Vagina (tissue), 2 donors: ENCODE measurements at regions not wholly inside any gene's neighbourhood (a gene's known extent, or its start where the extent isn't known, plus 50 kb on each side); places are given as distances from the start of the nearest gene placed in this dataset.
"Not testable (repeated sequence)": the region's sequence is repeated elsewhere in the genome, so short reads cannot be mapped to it uniquely, and the experiment has no call there.

Experiments used
- DNase-seq, 2 donors: peaks; one replicate each; pipeline ENCODE4 v3.0.0-alpha.2; 2017; ENCODE audit errors: extremely low spot score in 2 of 2
- H3K27ac ChIP-seq: fragments of 200-600 bp; sonication (generic); one replicate; pipeline ENCODE4 v1.5.1; 2019
- H3K27me3 ChIP-seq: fragments of 200-600 bp; sonication (generic); one replicate; pipeline ENCODE4 v1.5.1; 2019
- H3K36me3 ChIP-seq, 2 donors: fragments of 200-600 bp; sonication (generic); one replicate each; pipeline ENCODE4 v1.5.1; 2017 to 2019
- H3K4me1 ChIP-seq: fragments of 200-600 bp; sonication (generic); one replicate; pipeline ENCODE4 v1.5.1; 2019
- H3K4me3 ChIP-seq, 2 donors: fragments of 200-600 bp; sonication (generic); 1 replicate in 1 of 2; 2 replicates in 1 of 2; pipeline ENCODE4 v1.5.1; 2016 to 2019
- H3K9me3 ChIP-seq: fragments of 200-600 bp; sonication (generic); one replicate; pipeline ENCODE4 v1.5.1; 2019
- CTCF ChIP-seq, 3 experiments: fragments of 450-650 bp in 2 of 3; fragments of 200-600 bp in 1 of 3; sonication (generic) in 1 of 3; IDR thresholded peaks; one replicate each; pipeline ENCODE4 v1.5.1; 2017 to 2019; ENCODE audit warnings: antibody characterized with exemption in 3 of 3, mild to moderate bottlenecking in 2 of 3, moderate library complexity in 2 of 3
- POLR2A ChIP-seq, 2 donors: fragments of 450-650 bp; IDR thresholded peaks; one replicate each; pipeline ENCODE4 v1.6.1; 2017; ENCODE audit warnings: antibody characterized with exemption in 2 of 2, mild to moderate bottlenecking in 2 of 2, moderate library complexity in 2 of 2
- POLR2AphosphoS5 ChIP-seq, 2 donors: sonication (generic); formaldehyde crosslinking; IDR thresholded peaks; one replicate each; pipeline ENCODE4 v1.9.0; 2017; ENCODE audit warnings: antibody characterized with exemption in 2 of 2, mild to moderate bottlenecking in 2 of 2, low read depth in 1 of 2; ENCODE audit not compliant: insufficient read depth in 1 of 2
- intact Hi-C: fragments of 100-400 bp; cut with DNase I; formaldehyde crosslinking; loops from one replicate; pipeline ENCODE4 v1.15.1; 2023

DNA sequence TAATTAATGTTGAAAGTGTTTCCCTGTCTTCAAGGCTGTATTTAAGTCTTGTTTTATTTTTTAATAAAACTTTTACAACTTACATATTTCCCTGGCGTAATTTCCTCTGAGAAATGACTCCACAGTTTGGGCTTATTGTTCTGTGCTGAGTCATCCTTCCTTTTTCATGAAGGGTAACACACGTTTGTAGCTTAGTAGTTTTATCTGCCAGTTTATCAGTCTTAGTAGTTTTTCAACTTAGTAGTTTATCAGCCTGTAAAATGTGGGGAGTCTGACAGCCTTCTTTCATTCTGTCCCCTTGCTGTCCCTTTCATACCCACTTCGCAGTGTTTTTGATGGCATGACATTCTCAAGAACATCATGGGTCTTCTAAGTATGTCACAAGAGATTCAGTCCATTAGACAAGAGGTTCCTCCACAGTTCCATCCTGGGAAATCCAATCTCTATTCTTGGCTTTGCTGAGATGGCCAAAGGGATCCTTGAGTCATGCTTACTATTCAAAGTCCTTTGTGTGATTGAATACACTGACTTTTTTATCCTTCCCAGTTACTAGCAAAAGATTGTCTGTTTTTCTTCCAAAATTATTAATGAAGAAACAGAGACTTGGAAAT, 60.0 kb upstream of the SGPP2 start:
- intact Hi-C loops, result no loop called here
- no peaks in the 10 kb centered on the region for H3K4me1 ChIP-seq
- H3K27ac ChIP-seq, result no peak overlapping the region

GRCh38 chr2:222368280-222368679, 56.1 kb upstream of the SGPP2 start:
- H3K9me3 ChIP-seq, H3K4me3 ChIP-seq, H3K27me3 ChIP-seq, H3K4me1 ChIP-seq, H3K36me3 ChIP-seq, DNase-seq, H3K27ac ChIP-seq, intact Hi-C loops: not testable (repeated sequence)

More for the DNA sequence above, 60.0 kb upstream of the SGPP2 start:
- DNase-seq, result no peak
- Histone ChIP-seq H3K27me3 (no peaks in the 10 kb centered on the region), H3K4me3 (no peak overlapping the region), H3K36me3 (no peaks in the 10 kb centered on the region), H3K9me3 (no peaks in the 10 kb centered on the region)
- no peak for TF ChIP-seq CTCF (IDR thresholded peaks at IDR 0.05)
- peak in 1 of 2 donors; percentile 11 for TF ChIP-seq POLR2AphosphoS5 (IDR thresholded peaks at IDR 0.05; ENCODE audit: insufficient read depth in 1 of 2, low read depth in 1 of 2)

DNA sequence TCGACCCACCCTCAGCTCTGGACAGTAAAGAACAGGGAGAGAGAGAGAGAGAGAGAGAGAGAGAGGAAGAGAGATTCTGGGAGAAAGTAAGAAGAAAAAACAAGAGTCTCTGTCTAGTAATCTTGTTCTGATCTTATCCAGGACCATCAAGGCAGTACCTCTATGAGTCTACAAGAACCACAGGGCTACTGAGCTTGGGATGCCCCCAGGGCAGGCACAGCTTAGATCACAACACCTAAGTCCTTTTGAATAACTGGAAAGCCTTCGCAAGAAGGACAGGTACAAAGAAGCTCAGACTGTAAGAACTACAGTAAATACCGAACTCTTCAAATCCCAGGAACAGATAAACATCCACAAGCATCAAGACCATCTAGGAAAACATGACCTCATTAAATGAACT, 51.4 kb upstream of the SGPP2 start:
- intact Hi-C loops, result no loop called here
- Histone ChIP-seq H3K9me3 (no peaks in the 10 kb centered on the region), H3K4me3 (no peak overlapping the region), H3K27ac (no peak overlapping the region), H3K27me3 (no peaks in the 10 kb centered on the region), H3K4me1 (no peaks in the 10 kb centered on the region), H3K36me3 (no peaks in the 10 kb centered on the region)
- no peak for TF ChIP-seq POLR2A (IDR thresholded peaks at IDR 0.05)
- TF ChIP-seq CTCF (IDR thresholded peaks at IDR 0.05), result no peak
- no peak for TF ChIP-seq POLR2AphosphoS5 (IDR thresholded peaks at IDR 0.05; ENCODE audit: insufficient read depth in 1 of 2, low read depth in 1 of 2)
- no peak for DNase-seq
